Neural progenitor cell (in vitro differentiated cells): ENCODE measurements at regions not wholly inside any gene's neighbourhood (a gene's known extent, or its start where the extent isn't known, plus 50 kb on each side); places are given as distances from the start of the nearest gene placed in this dataset.

Experiments
- CTCF ChIP-seq: fragments of 200-600 bp; sonication (generic); IDR thresholded peaks from 2 replicates; pipeline ENCODE4 v1.5.1; 2017; ENCODE audit warnings: antibody characterized with exemption, mild to moderate bottlenecking
- EZH2phosphoT487 ChIP-seq: fragments of 200-600 bp; sonication (generic); IDR thresholded peaks from 2 replicates; pipeline ENCODE4 v1.6.1; 2017; ENCODE audit warnings: antibody characterized with exemption

- TF ChIP-seq CTCF (no peak), EZH2phosphoT487 (no peak)
These were observed 56.9 kb upstream of the GOLGA6L2 start for GRCh38 chr15:23503980-23504379.
